ENCODE measurements at regions not wholly inside any gene's neighbourhood (a gene's known extent, or its start where the extent isn't known, plus 50 kb on each side); places are given as distances from the start of the nearest gene placed in this dataset.
"Not testable (repeated sequence)": the region's sequence is repeated elsewhere in the genome, so short reads cannot be mapped to it uniquely, and the experiment has no call there.

GRCh38 chr4:12333083-12333482, 904.4 kb upstream of the HS3ST1 start:
- not testable (repeated sequence) for DNase-seq (ENCODE audit: low spot score)

- DNase-seq (ENCODE audit: low spot score) = no peak
Observed at GRCh38 chr4:12324965-12325364, 896.3 kb upstream of the HS3ST1 start.

- DNase-seq (ENCODE audit: low spot score) = no peak
Observed at GRCh38 chr4:12319765-12320164, 891.1 kb upstream of the HS3ST1 start.

- no peak for DNase-seq (ENCODE audit: low spot score)
Observed at GRCh38 chr4:12304905-12305304, 876.2 kb upstream of the HS3ST1 start.

- DNase-seq (ENCODE audit: low spot score) = no peak
Observed at GRCh38 chr4:12296366-12296765, 867.7 kb upstream of the HS3ST1 start.

GRCh38 chr4:12293906-12294525, 865.3 kb upstream of the HS3ST1 start:
- no peak for DNase-seq (ENCODE audit: low spot score)

GRCh38 chr4:12286351-12286750, 857.7 kb upstream of the HS3ST1 start:
- no peak for DNase-seq (ENCODE audit: low spot score)

- no peak for DNase-seq (ENCODE audit: low spot score)
Observed at GRCh38 chr4:12270546-12270945, 841.9 kb upstream of the HS3ST1 start.

GRCh38 chr4:12265554-12265953, 836.9 kb upstream of the HS3ST1 start:
- no peak for DNase-seq (ENCODE audit: low spot score)

- no peak for DNase-seq (ENCODE audit: low spot score)
Observed at GRCh38 chr4:12260453-12260852, 831.8 kb upstream of the HS3ST1 start.

GRCh38 chr4:12244973-12245372, 816.3 kb upstream of the HS3ST1 start:
- no peak for DNase-seq (ENCODE audit: low spot score)

- DNase-seq (ENCODE audit: low spot score) = no peak
Observed at GRCh38 chr4:12242354-12242753, 813.7 kb upstream of the HS3ST1 start.

- no peak for DNase-seq (ENCODE audit: low spot score)
Observed at GRCh38 chr4:12239897-12240636, 811.4 kb upstream of the HS3ST1 start.

GRCh38 chr4:12231098-12231497, 802.4 kb upstream of the HS3ST1 start:
- no peak for DNase-seq (ENCODE audit: low spot score)

GRCh38 chr4:12221031-12221430, 792.3 kb upstream of the HS3ST1 start:
- DNase-seq (ENCODE audit: low spot score) = no peak

- DNase-seq (ENCODE audit: low spot score) = no peak
Observed at GRCh38 chr4:12211636-12212035, 782.9 kb upstream of the HS3ST1 start.

- no peak for DNase-seq (ENCODE audit: low spot score)
Observed at GRCh38 chr4:12207396-12207795, 778.7 kb upstream of the HS3ST1 start.

GRCh38 chr4:12206091-12206490, 777.4 kb upstream of the HS3ST1 start:
- no peak for DNase-seq (ENCODE audit: low spot score)

GRCh38 chr4:12203945-12204344, 775.3 kb upstream of the HS3ST1 start:
- no peak for DNase-seq (ENCODE audit: low spot score)

- DNase-seq (ENCODE audit: low spot score) = no peak
Observed at GRCh38 chr4:12200226-12200625, 771.5 kb upstream of the HS3ST1 start.

GRCh38 chr4:12186526-12186925, 757.8 kb upstream of the HS3ST1 start:
- no peak for DNase-seq (ENCODE audit: low spot score)

GRCh38 chr4:12178614-12179610, 750.2 kb upstream of the HS3ST1 start:
- no peak for DNase-seq (ENCODE audit: low spot score)

GRCh38 chr4:12177416-12177815, 748.7 kb upstream of the HS3ST1 start:
- no peak for DNase-seq (ENCODE audit: low spot score)

Data from hepatic stellate cell (primary cell).